ENCODE measurements at regions not wholly inside any gene's neighbourhood (a gene's known extent, or its start where the extent isn't known, plus 50 kb on each side); places are given as distances from the start of the nearest gene placed in this dataset.

- no peak for TF ChIP-seq EZH2 (IDR thresholded peaks at IDR 0.05; ENCODE audit: borderline replicate concordance, low read length)
- no peak for TF ChIP-seq CTCF (IDR thresholded peaks at IDR 0.05; ENCODE audit: low read length)
- Histone ChIP-seq H2AFZ (ENCODE audit: low read length) (no peak overlapping the region), H3K9me2 (ENCODE audit: low read depth, low read length) (no peaks in the 10 kb centered on the region), H3K4me3 (ENCODE audit: low read depth, low read length, poor library complexity, severe bottlenecking) (no peak overlapping the region), H3K4me2 (ENCODE audit: low read length) (no peak overlapping the region), H3F3A (ENCODE audit: insufficient read depth, low read length) (no peaks in the 10 kb centered on the region), H3K9me3 (ENCODE audit: low read length) (no peaks in the 10 kb centered on the region), H3K27ac (ENCODE audit: low read depth, low read length, poor library complexity, severe bottlenecking) (no peak overlapping the region), H3K36me3 (ENCODE audit: insufficient read depth, low read length) (no peaks in the 10 kb centered on the region), H4K20me1 (ENCODE audit: insufficient read depth, low read length) (no peaks in the 10 kb centered on the region), H3K4me1 (ENCODE audit: insufficient read depth, low read length, severe bottlenecking) (no peaks in the 10 kb centered on the region), H3K9ac (ENCODE audit: low read length) (no peak overlapping the region), H3K79me2 (ENCODE audit: insufficient read depth, low read length) (no peaks in the 10 kb centered on the region), H3K27me3 (ENCODE audit: insufficient read depth, low read length) (no peaks in the 10 kb centered on the region)
Observed at GRCh38 chr5:34539183-34539582, 116.9 kb upstream of the RAI14 start.

GRCh38 chr5:34541067-34541466 is 115.1 kb upstream of the RAI14 start:
- no peak for TF ChIP-seq EZH2 (IDR thresholded peaks at IDR 0.05; ENCODE audit: borderline replicate concordance, low read length)
- TF ChIP-seq CTCF (IDR thresholded peaks at IDR 0.05; ENCODE audit: low read length): no peak
- Histone ChIP-seq H3K9me2 (ENCODE audit: low read depth, low read length) (no peaks in the 10 kb centered on the region), H2AFZ (ENCODE audit: low read length) (no peak overlapping the region), H3K27me3 (ENCODE audit: insufficient read depth, low read length) (no peaks in the 10 kb centered on the region), H3K4me3 (ENCODE audit: low read depth, low read length, poor library complexity, severe bottlenecking) (no peak overlapping the region), H3K9me3 (ENCODE audit: low read length) (0 out of 2 replicates have a peak, but pooled peaks cover 1% of the 10 kb centered on the region), H3K36me3 (ENCODE audit: insufficient read depth, low read length) (no peaks in the 10 kb centered on the region), H3F3A (ENCODE audit: insufficient read depth, low read length) (no peaks in the 10 kb centered on the region), H3K4me1 (ENCODE audit: insufficient read depth, low read length, severe bottlenecking) (no peaks in the 10 kb centered on the region), H3K27ac (ENCODE audit: low read depth, low read length, poor library complexity, severe bottlenecking) (no peak overlapping the region), H4K20me1 (ENCODE audit: insufficient read depth, low read length) (no peaks in the 10 kb centered on the region), H3K79me2 (ENCODE audit: insufficient read depth, low read length) (no peaks in the 10 kb centered on the region), H3K9ac (ENCODE audit: low read length) (no peak overlapping the region), H3K4me2 (ENCODE audit: low read length) (no peak overlapping the region)

GRCh38 chr5:34542818-34543217 is 113.3 kb upstream of the RAI14 start:
- no peaks in the 10 kb centered on the region for H3K9me2 ChIP-seq (ENCODE audit: low read depth, low read length)
- no peaks in the 10 kb centered on the region for H4K20me1 ChIP-seq (ENCODE audit: insufficient read depth, low read length)
- 0 out of 2 replicates have a peak, but pooled peaks cover 3% of the 10 kb centered on the region for H3K9me3 ChIP-seq (ENCODE audit: low read length)
- H3K27me3 ChIP-seq (ENCODE audit: insufficient read depth, low read length): no peaks in the 10 kb centered on the region
- TF ChIP-seq CTCF (IDR thresholded peaks at IDR 0.05; ENCODE audit: low read length): no peak
- TF ChIP-seq EZH2 (IDR thresholded peaks at IDR 0.05; ENCODE audit: borderline replicate concordance, low read length): no peak
- no peak overlapping the region for H3K9ac ChIP-seq (ENCODE audit: low read length)
- H3K36me3 ChIP-seq (ENCODE audit: insufficient read depth, low read length): no peaks in the 10 kb centered on the region
- no peaks in the 10 kb centered on the region for H3F3A ChIP-seq (ENCODE audit: insufficient read depth, low read length)
- no peaks in the 10 kb centered on the region for H3K79me2 ChIP-seq (ENCODE audit: insufficient read depth, low read length)
- no peak overlapping the region for H2AFZ ChIP-seq (ENCODE audit: low read length)
- H3K4me1 ChIP-seq (ENCODE audit: insufficient read depth, low read length, severe bottlenecking): no peaks in the 10 kb centered on the region
- no peak overlapping the region for H3K27ac ChIP-seq (ENCODE audit: low read depth, low read length, poor library complexity, severe bottlenecking)
- H3K4me2 ChIP-seq (ENCODE audit: low read length): no peak overlapping the region
- H3K4me3 ChIP-seq (ENCODE audit: low read depth, low read length, poor library complexity, severe bottlenecking): no peak overlapping the region

All from OCI-LY1 (cell line).